SK-N-SH (cell line): ENCODE measurements at regions not wholly inside any gene's neighbourhood (a gene's known extent, or its start where the extent isn't known, plus 50 kb on each side); places are given as distances from the start of the nearest gene placed in this dataset.
A peak's percentile ranks its signal among the peaks of the same experiment; 100 is the strongest.

Experiments
- CTCF ChIA-PET: fragments of 300-600, 350-600 bp; formaldehyde crosslinking; extraction: SDS; loops from one replicate; lab custom pipeline; 2021; lab: Yijun Ruan, JAX
- POLR2A ChIA-PET: fragments of 350-600 bp; sonication (Branson Sonifier 250); formaldehyde crosslinking; extraction: SDS; loops from one replicate; lab custom pipeline; 2020; ENCODE audit warnings: antibody characterized with exemption, inconsistent platforms; lab: Yijun Ruan, JAX
- DNase-seq: peaks from one replicate; pipeline ENCODE4 v3.0.0; 2012
- H2AFZ ChIP-seq: fragments of 200-600 bp; sonication (generic); 2 replicates; pipeline ENCODE4 v1.8.1; 2016; ENCODE audit warnings: antibody characterized with exemption, mild to moderate bottlenecking, low read depth
- H3F3A ChIP-seq: fragments of 200-600 bp; sonication (generic); replicated peaks from 2 replicates; pipeline ENCODE3; 2016; ENCODE audit warnings: antibody characterized with exemption, mild to moderate bottlenecking; ENCODE audit not compliant: insufficient read depth
- H3K27ac ChIP-seq, 2 experiments: fragments of 200-500 bp in 1 of 2; fragments of 200-600 bp in 1 of 2; sonication (Bioruptor generic) in 1 of 2; sonication (generic), shearing (Covaris generic) in 1 of 2; 2 replicates each; pipeline versions ENCODE4 v1.5.1 to v1.6.1; 2014 to 2016; ENCODE audit warnings: low read depth in 2 of 2, inconsistent platforms in 1 of 2, low read length in 1 of 2, mild to moderate bottlenecking in 1 of 2, mixed read lengths in 1 of 2
- H3K27me3 ChIP-seq: fragments of 200-600 bp; sonication (generic), shearing (Covaris generic); 2 replicates; pipeline ENCODE4 v1.6.1; 2016; ENCODE audit warnings: mixed run types; ENCODE audit not compliant: insufficient read depth
- H3K36me3 ChIP-seq, 2 experiments: fragments of 200-500 bp in 1 of 2; fragments of 200-600 bp in 1 of 2; sonication (Bioruptor generic) in 1 of 2; sonication (generic) in 1 of 2; replicated peaks in 1 of 2; 2 replicates each; pipeline versions ENCODE3 to v1.5.1; 2014 to 2016; ENCODE audit warnings: low read length in 1 of 2, mild to moderate bottlenecking in 1 of 2; ENCODE audit not compliant: insufficient read depth in 2 of 2, control insufficient read depth in 1 of 2
- H3K4me1 ChIP-seq, 2 experiments: fragments of 200-500 bp in 1 of 2; fragments of 200-600 bp in 1 of 2; sonication (Bioruptor generic) in 1 of 2; sonication (generic), shearing (Covaris generic) in 1 of 2; 2 replicates each; pipeline versions ENCODE4 v1.5.1 to v1.6.1; 2014 to 2016; ENCODE audit warnings: low read depth in 1 of 2, low read length in 1 of 2, mixed run types in 1 of 2; ENCODE audit not compliant: insufficient read depth in 2 of 2, control insufficient read depth in 1 of 2
- H3K4me2 ChIP-seq: fragments of 200-600 bp; sonication (generic), shearing (Covaris generic); 2 replicates; pipeline ENCODE4 v1.6.1; 2017; ENCODE audit warnings: mixed run types
- H3K4me3 ChIP-seq, 2 experiments: fragments of 200-500 bp in 1 of 2; fragments of 200-600 bp in 1 of 2; sonication (Bioruptor generic) in 1 of 2; sonication (generic), shearing (Covaris generic) in 1 of 2; 2 replicates each; pipeline versions ENCODE4 v1.5.1 to v1.8.1; 2014 to 2016; ENCODE audit warnings: low read depth in 2 of 2, inconsistent platforms in 1 of 2, low read length in 1 of 2, mild to moderate bottlenecking in 1 of 2, mixed read lengths in 1 of 2, moderate library complexity in 1 of 2
- H3K79me2 ChIP-seq: fragments of 200-600 bp; sonication (generic); 2 replicates; pipeline ENCODE4 v1.8.1; 2017; ENCODE audit warnings: mild to moderate bottlenecking; ENCODE audit not compliant: insufficient read depth
- H3K9ac ChIP-seq: fragments of 200-600 bp; sonication (generic); 2 replicates; pipeline ENCODE4 v1.6.1; 2017; ENCODE audit warnings: mixed run types
- H3K9me2 ChIP-seq: fragments of 200-600 bp; sonication (generic); 2 replicates; pipeline ENCODE4 v1.6.1; 2017; ENCODE audit warnings: mixed run types
- H3K9me3 ChIP-seq: fragments of 200-600 bp; sonication (generic); 2 replicates; pipeline ENCODE4 v1.6.1; 2017; ENCODE audit warnings: mixed run types, mild to moderate bottlenecking, moderate library complexity
- H4K20me1 ChIP-seq: fragments of 200-600 bp; sonication (generic); 2 replicates; pipeline ENCODE4 v1.6.1; 2017; ENCODE audit warnings: mild to moderate bottlenecking, mixed run types; ENCODE audit not compliant: insufficient read depth
- EP300 ChIP-seq, 2 experiments: IDR thresholded peaks; 2 replicates each; pipeline versions ENCODE4 v1.4.0 to v1.6.1; 2012; ENCODE audit warnings: borderline replicate concordance in 1 of 2, low read depth in 1 of 2, low read length in 1 of 2
- FOXJ3 ChIP-seq: sonication (generic); formaldehyde crosslinking; IDR thresholded peaks from 2 replicates; pipeline ENCODE4 v1.5.1; 2020; ENCODE audit warnings: mild to moderate bottlenecking, missing genetic modification reagents
- FOXM1 ChIP-seq: IDR thresholded peaks from 2 replicates; pipeline ENCODE4 v1.4.0; 2012; ENCODE audit warnings: low read depth, mild to moderate bottlenecking
- GATA2 ChIP-seq: sonication (generic); formaldehyde crosslinking; IDR thresholded peaks from 2 replicates; pipeline ENCODE4 v1.5.0; 2020; ENCODE audit warnings: mild to moderate bottlenecking, missing genetic modification reagents
- JUND ChIP-seq: IDR thresholded peaks from 2 replicates; pipeline ENCODE4 v1.4.0; 2012
- MAX ChIP-seq: IDR thresholded peaks from 2 replicates; pipeline ENCODE4 v1.4.0; 2012; ENCODE audit warnings: low read depth
- NFIC ChIP-seq: IDR thresholded peaks from 2 replicates; pipeline ENCODE4 v1.4.0; 2012; ENCODE audit warnings: borderline replicate concordance
- RCOR1 ChIP-seq: fragments of 150-350 bp; IDR thresholded peaks from 2 replicates; pipeline ENCODE4 v1.6.1; 2017; ENCODE audit warnings: antibody characterized with exemption, low read length
- REST ChIP-seq: IDR thresholded peaks from 2 replicates; pipeline ENCODE4 v1.6.1; 2012; ENCODE audit warnings: mild to moderate bottlenecking, low read depth, low read length, moderate library complexity
- TAF1 ChIP-seq: IDR thresholded peaks from 2 replicates; pipeline ENCODE4 v1.6.1; 2012; ENCODE audit warnings: low read depth, mild to moderate bottlenecking, low read length, moderate library complexity, borderline replicate concordance
- WGBS: methylation state at CpG from one replicate; pipeline ENCODE4 v1.1.6; 2017; ENCODE audit warnings: low lambda C conversion rate; 5-methylcytosine and 5-hydroxymethylcytosine counted together

- Histone ChIP-seq H3K79me2 (no peaks in the 10 kb centered on the region), H3K4me1 (peaks cover 15 to 34% of the 10 kb centered on the region in 2 experiments; a peak in 3 of 4 replicates), H3K27me3 (no peaks in the 10 kb centered on the region), H4K20me1 (no peaks in the 10 kb centered on the region), H3K36me3 (no peaks in the 10 kb centered on the region), H3K9ac (no peak overlapping the region), H2AFZ (no peak overlapping the region), H3F3A (peaks cover 10% of the 10 kb centered on the region), H3K9me2 (no peaks in the 10 kb centered on the region), H3K4me3 (no peak overlapping the region), H3K27ac (peak overlapping the region in 1 of 2 experiments; percentile 53; a peak in 1 of 4 replicates), H3K4me2 (no peak overlapping the region), H3K9me3 (0 out of 2 replicates have a peak, but pooled peaks cover under 1% of the 10 kb centered on the region)
- DNase-seq = no peak
- 36% methylated on average over 3 of the region's 3 CpGs for WGBS
- TF ChIP-seq FOXJ3 (CRISPR knock-in tag) = no peak
- no peak for TF ChIP-seq TAF1
- no peak for TF ChIP-seq RCOR1
- peak; percentile 79 for TF ChIP-seq GATA2 (CRISPR knock-in tag)
- no peak for TF ChIP-seq NFIC
- TF ChIP-seq MAX = no peak
- TF ChIP-seq JUND = no peak
- TF ChIP-seq FOXM1 = no peak
- TF ChIP-seq EP300 (IDR thresholded peaks at IDR 0.05; ENCODE audit: borderline replicate concordance in 1 of 2, low read depth in 1 of 2, low read length in 1 of 2) = peak in 1 of 2 experiments; percentile 57; a peak in 2 of 4 replicates
- no peak for TF ChIP-seq REST
- ChIA-PET POLR2A (no interaction called here), CTCF (interaction anchor here (0.6 to 1.3 kb wide), 4 partner anchors 15 to 564 kb away, joined by 3 read pairs; no protein-coding TSS in a partner anchor)
These were observed 372.4 kb upstream of the SLC7A11 start for GRCh38 chr4:138614398-138615142.

GRCh38 chr4:138612428-138612827, 370.3 kb upstream of the SLC7A11 start:
- Histone ChIP-seq H3K27me3 (no peaks in the 10 kb centered on the region), H4K20me1 (no peaks in the 10 kb centered on the region), H3K4me3 (no peak overlapping the region), H3K9ac (no peak overlapping the region), H3K9me3 (no peaks in the 10 kb centered on the region), H3K4me1 (peaks cover 18 to 34% of the 10 kb centered on the region in 2 experiments; a peak in 3 of 4 replicates), H3K4me2 (no peak overlapping the region), H3F3A (peaks cover 10% of the 10 kb centered on the region), H3K36me3 (no peaks in the 10 kb centered on the region), H3K27ac (peak overlapping the region in 1 of 2 experiments; percentile 68; a peak in 1 of 4 replicates), H3K79me2 (no peaks in the 10 kb centered on the region), H2AFZ (no peak overlapping the region), H3K9me2 (no peaks in the 10 kb centered on the region)
- TF ChIP-seq EP300 (IDR thresholded peaks at IDR 0.05; ENCODE audit: borderline replicate concordance in 1 of 2, low read depth in 1 of 2, low read length in 1 of 2) = peak in 1 of 2 experiments; percentile 6; a peak in 1 of 4 replicates
- no peak for TF ChIP-seq FOXM1
- TF ChIP-seq GATA2 (CRISPR knock-in tag) = peak; percentile 66
- DNase-seq = no peak
- POLR2A ChIA-PET = interaction anchor here (0.6 kb wide), 1 partner anchor 94 kb away, joined by 3 read pairs; no protein-coding TSS in a partner anchor
- WGBS = 81% methylated on average over 1 of the region's 1 CpG
- CTCF ChIA-PET = interaction anchor here (1.0 to 1.3 kb wide), 2 partner anchors 23 to 69 kb away, joined by 3 to 5 read pairs; no protein-coding TSS in a partner anchor
